HCT116 (cell line): ENCODE measurements at regions not wholly inside any gene's neighbourhood (a gene's known extent, or its start where the extent isn't known, plus 50 kb on each side); places are given as distances from the start of the nearest gene placed in this dataset.

Experiments
- ATAC-seq: fragments of 200-7000 bp; cut with Tn5 transposase; 2 replicates; pipeline ENCODE4 v1.9.1; 2020; ENCODE audit warnings: mild to moderate bottlenecking, moderate library complexity
- BruUV-seq: library from RNA; stranded (reverse); fragments of 400-500 nt; replicated peaks from 2 replicates; lab custom pipeline; 2021; lab: Mats Ljungman, UMichigan
- CTCF ChIA-PET: fragments of 300-600 bp; sonication (Branson Sonifier 250); formaldehyde crosslinking; loops from one replicate; lab custom pipeline; 2021; ENCODE audit warnings: antibody characterized with exemption; lab: Charles Lee
- POLR2A ChIA-PET: fragments of 300-600, 350-600 bp; sonication (Branson Sonifier 250); formaldehyde crosslinking; loops from one replicate; lab custom pipeline; 2021; ENCODE audit warnings: antibody characterized with exemption; lab: Charles Lee
- RAD21 ChIA-PET, 2 experiments: fragments of 300-600 bp; sonication (Branson Sonifier 250); formaldehyde crosslinking; loops; one replicate each; lab custom pipeline; 2023; ENCODE audit warnings: low total read pairs in 2 of 2; ENCODE audit not compliant: uncharacterized antibody in 2 of 2, unreplicated experiment in 2 of 2, low non-redundant PET in 1 of 2; lab: Charles Lee
- DNase-seq: peaks from one replicate; pipeline ENCODE4 v3.0.0-alpha.2; 2010; ENCODE audit warnings: low read depth, low spot score
- H2AFZ ChIP-seq: fragments of 200-600 bp; shearing (Covaris generic), sonication (generic); 2 replicates; pipeline ENCODE4 v1.6.1; 2017; ENCODE audit warnings: low read depth, mixed run types, mixed read lengths, antibody characterized with exemption, low read length; ENCODE audit not compliant: poor library complexity, severe bottlenecking
- H3K27ac ChIP-seq: 2 replicates; pipeline ENCODE4 v1.5.1; 2012; ENCODE audit warnings: low read depth, low read length
- H3K27me3 ChIP-seq: fragments of 200-600 bp; sonication (generic); 2 replicates; pipeline ENCODE4 v1.6.1; 2016; ENCODE audit warnings: mixed run types, low read length, mixed read lengths; ENCODE audit not compliant: insufficient read depth
- H3K36me3 ChIP-seq, 2 experiments: fragments of 200-500 bp in 1 of 2; fragments of 200-600 bp in 1 of 2; sonication (Bioruptor generic) in 1 of 2; sonication (generic) in 1 of 2; 2 replicates each; pipeline versions ENCODE4 v1.5.1 to v1.6.1; 2014 to 2016; ENCODE audit warnings: low read length in 2 of 2, inconsistent platforms in 1 of 2, mixed read lengths in 1 of 2, mixed run types in 1 of 2; ENCODE audit not compliant: insufficient read depth in 2 of 2, control insufficient read depth in 1 of 2
- H3K4me1 ChIP-seq, 2 experiments: fragments of 200-600 bp in 1 of 2; sonication (generic) in 1 of 2; 2 replicates each; pipeline versions ENCODE4 v1.5.1 to v1.6.1; 2012 to 2017; ENCODE audit warnings: low read length in 2 of 2, inconsistent platforms in 1 of 2, mild to moderate bottlenecking in 1 of 2, mixed read lengths in 1 of 2, mixed run types in 1 of 2, moderate library complexity in 1 of 2; ENCODE audit not compliant: insufficient read depth in 2 of 2, control insufficient read depth in 1 of 2
- H3K4me2 ChIP-seq: fragments of 200-600 bp; sonication (generic); 2 replicates; pipeline ENCODE4 v1.6.1; 2017; ENCODE audit warnings: mixed run types, low read length, mixed read lengths
- H3K4me3 ChIP-seq, 2 experiments: fragments of 200-600 bp in 1 of 2; sonication (generic) in 1 of 2; replicated peaks in 1 of 2; 2 replicates each; pipeline ENCODE4 v1.5.1; 2011 to 2016; ENCODE audit warnings: low read length in 2 of 2, control low read depth in 1 of 2, low read depth in 1 of 2, mild to moderate bottlenecking in 1 of 2, mixed read lengths in 1 of 2, mixed run types in 1 of 2
- H3K79me2 ChIP-seq: fragments of 200-600 bp; sonication (generic); 2 replicates; pipeline ENCODE4 v1.6.1; 2017; ENCODE audit warnings: mild to moderate bottlenecking, mixed run types, low read length, moderate library complexity, mixed read lengths; ENCODE audit not compliant: insufficient read depth
- H3K9ac ChIP-seq: fragments of 200-600 bp; sonication (generic); 2 replicates; pipeline ENCODE4 v1.6.1; 2016; ENCODE audit warnings: low read length, mixed read lengths
- H3K9me2 ChIP-seq: fragments of 200-600 bp; sonication (generic), shearing (Covaris generic); 2 replicates; pipeline ENCODE4 v1.6.1; 2017; ENCODE audit warnings: mixed run types, mild to moderate bottlenecking, moderate library complexity; ENCODE audit not compliant: insufficient read depth
- H3K9me3 ChIP-seq, 2 experiments: fragments of 200-500 bp in 1 of 2; fragments of 200-600 bp in 1 of 2; sonication (Bioruptor generic) in 1 of 2; sonication (generic) in 1 of 2; 2 replicates each; pipeline ENCODE4 v1.6.1; 2014 to 2017; ENCODE audit warnings: low read length in 2 of 2, mixed read lengths in 2 of 2, inconsistent platforms in 1 of 2, low read depth in 1 of 2, mild to moderate bottlenecking in 1 of 2, mixed run types in 1 of 2, moderate library complexity in 1 of 2; ENCODE audit not compliant: control insufficient read depth in 1 of 2, insufficient read depth in 1 of 2
- H4K20me1 ChIP-seq: fragments of 200-600 bp; sonication (generic), shearing (Covaris generic); 2 replicates; pipeline ENCODE4 v1.6.1; 2017; ENCODE audit warnings: mixed run types, mild to moderate bottlenecking, moderate library complexity; ENCODE audit not compliant: insufficient read depth
- CEBPB ChIP-seq: IDR thresholded peaks from 2 replicates; pipeline ENCODE4 v1.6.1; 2012; ENCODE audit warnings: low read depth
- EGR1 ChIP-seq: IDR thresholded peaks from 2 replicates; pipeline ENCODE4 v1.6.1; 2012; ENCODE audit warnings: low read depth
- ELF1 ChIP-seq: IDR thresholded peaks from 2 replicates; pipeline ENCODE4 v1.6.1; 2012; ENCODE audit warnings: low read depth, borderline replicate concordance
- EZH2 ChIP-seq: fragments of 200-600 bp; sonication (generic); IDR thresholded peaks from 2 replicates; pipeline ENCODE4 v1.6.1; 2017; ENCODE audit warnings: antibody characterized with exemption, mixed run types
- EZH2phosphoT487 ChIP-seq: fragments of 200-600 bp; IDR thresholded peaks from 2 replicates; pipeline ENCODE4 v1.6.1; 2018; ENCODE audit warnings: antibody characterized with exemption, borderline replicate concordance
- FOSL1 ChIP-seq: IDR thresholded peaks from 2 replicates; pipeline ENCODE4 v1.6.1; 2012; ENCODE audit warnings: low read depth
- JUND ChIP-seq: IDR thresholded peaks from 2 replicates; pipeline ENCODE4 v1.6.1; 2012
- POLR2A ChIP-seq: IDR thresholded peaks from 2 replicates; pipeline ENCODE4 v1.7.0; 2011; ENCODE audit warnings: borderline replicate concordance; ENCODE audit not compliant: insufficient read depth, insufficient read length; ENCODE audit errors: extremely low read depth
- RAD21 ChIP-seq: IDR thresholded peaks from 2 replicates; pipeline ENCODE4 v1.6.1; 2012; ENCODE audit warnings: low read depth, mild to moderate bottlenecking
- SP1 ChIP-seq: IDR thresholded peaks from 2 replicates; pipeline ENCODE4 v1.6.1; 2012; ENCODE audit warnings: low read depth
- SRF ChIP-seq: IDR thresholded peaks from 2 replicates; pipeline ENCODE4 v1.6.1; 2012; ENCODE audit warnings: low read depth
- YY1 ChIP-seq: IDR thresholded peaks from 2 replicates; pipeline ENCODE4 v1.6.1; 2011; ENCODE audit warnings: low read length, low read depth, moderate library complexity, mild to moderate bottlenecking; ENCODE audit not compliant: insufficient replicate concordance; ENCODE audit errors: extremely low read depth
- ZFX ChIP-seq: fragments of 450-650 bp; IDR thresholded peaks from 2 replicates; pipeline ENCODE4 v1.6.1; 2017
- ZNF274 ChIP-seq: fragments of 200-500 bp; sonication (Bioruptor generic); IDR thresholded peaks from 2 replicates; pipeline ENCODE4 v1.6.1; 2014; ENCODE audit warnings: mild to moderate bottlenecking, low read depth, low read length, inconsistent platforms
- intact Hi-C: fragments of 100-400 bp; cut with micrococcal nuclease; formaldehyde crosslinking; loops from 2 replicates; pipeline ENCODE4 v1.10.0; 2022
- TF ChIP-seq, protein P1 (sequence below): IDR thresholded peaks from 2 replicates; pipeline ENCODE4 v1.6.1; 2012

DNA sequence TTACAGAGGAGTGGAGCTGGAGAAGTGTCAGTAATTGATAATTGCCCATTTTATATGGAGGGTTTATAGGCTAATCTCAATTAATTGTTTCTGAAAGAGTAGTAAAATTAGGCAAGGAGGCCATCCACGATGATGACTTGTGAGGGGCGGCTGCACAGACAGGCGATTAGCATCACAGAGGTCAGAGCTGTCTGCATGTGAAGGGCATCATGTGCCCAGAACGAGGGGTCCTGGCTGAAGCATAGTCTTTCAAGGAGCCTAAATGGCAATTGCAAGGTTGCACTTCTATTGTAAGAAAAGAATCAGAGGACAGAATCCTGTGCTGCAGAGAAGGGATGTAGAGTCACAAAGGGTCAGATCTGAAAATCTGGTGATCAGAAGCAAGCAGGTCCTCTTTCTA is 196.6 kb downstream of the EBLN2 start:
- ChIA-PET CTCF (no interaction called here), RAD21 (no interaction called here)
- Histone ChIP-seq H3K4me1 (peaks cover 2 to 8% of the 10 kb centered on the region in 2 experiments; a peak in 2 of 4 replicates), H3K36me3 (no peaks in the 10 kb centered on the region), H3K4me2 (no peak overlapping the region), H3K27me3 (peaks cover 22% of the 10 kb centered on the region; the same call in 1 of the 2 replicates), H3K79me2 (no peaks in the 10 kb centered on the region), H4K20me1 (no peaks in the 10 kb centered on the region), H3K9ac (no peak overlapping the region)
- no peak for DNase-seq
- BruUV-seq = no TSS peak
- TF ChIP-seq EZH2phosphoT487 = no peak
- TF ChIP-seq ZNF274 = no peak
- TF ChIP-seq ZFX = no peak
- TF ChIP-seq CEBPB = no peak
- TF ChIP-seq EGR1 = no peak
- no peak for TF ChIP-seq SP1
- no peak for TF ChIP-seq SRF
- TF ChIP-seq ELF1 = no peak
- no peak for TF ChIP-seq YY1
- TF ChIP-seq EZH2 = no peak
- no peak for TF ChIP-seq JUND
- TF ChIP-seq FOSL1 = no peak
- TF ChIP-seq, protein P1, sequence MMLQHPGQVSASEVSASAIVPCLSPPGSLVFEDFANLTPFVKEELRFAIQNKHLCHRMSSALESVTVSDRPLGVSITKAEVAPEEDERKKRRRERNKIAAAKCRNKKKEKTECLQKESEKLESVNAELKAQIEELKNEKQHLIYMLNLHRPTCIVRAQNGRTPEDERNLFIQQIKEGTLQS = no peak
- TF ChIP-seq POLR2A = no peak
- TF ChIP-seq RAD21 = no peak
- TF ChIP-seq, all 23 proteins: peak for 0
- no peaks in the 10 kb centered on the region for H3K9me3 ChIP-seq
- H3K27ac ChIP-seq = no peak overlapping the region
- ATAC-seq = no peak
- no peaks in the 10 kb centered on the region for H3K9me2 ChIP-seq
- intact Hi-C loops = no loop called here
- H3K4me3 ChIP-seq = no peak overlapping the region
- no peak overlapping the region for H2AFZ ChIP-seq
- POLR2A ChIA-PET = no interaction called here
